Choroid plexus epithelial cell (primary cell): ENCODE measurements at regions not wholly inside any gene's neighbourhood (a gene's known extent, or its start where the extent isn't known, plus 50 kb on each side); places are given as distances from the start of the nearest gene placed in this dataset.

ENCODE experiments used
- DNase-seq: peaks from one replicate; pipeline ENCODE4 v3.0.0-alpha.2; 2010; ENCODE audit warnings: low read depth
- H3K4me3 ChIP-seq: 2 replicates; pipeline ENCODE4 v1.5.1; 2011; ENCODE audit warnings: low read depth, mild to moderate bottlenecking, control low read depth, low read length, moderate library complexity
- CTCF ChIP-seq: conservative IDR thresholded peaks from 2 replicates; pipeline ENCODE4 v1.5.1; 2011; ENCODE audit warnings: low read depth, mild to moderate bottlenecking, control low read depth, inconsistent platforms, low read length, moderate library complexity

- no peak for DNase-seq
- TF ChIP-seq CTCF, result no peak
- no peak overlapping the region for H3K4me3 ChIP-seq
These were observed 86.0 kb upstream of the SLC38A2 start for GRCh38 chr12:46458500-46459102.

GRCh38 chr12:46457958-46458357 lies 85.4 kb upstream of the SLC38A2 start:
- no peak for TF ChIP-seq CTCF
- H3K4me3 ChIP-seq, result no peak overlapping the region
- DNase-seq, result no peak

GRCh38 chr12:46456356-46457334 lies 84.1 kb upstream of the SLC38A2 start:
- no peak for TF ChIP-seq CTCF
- DNase-seq, result peak; percentile 37
- no peak overlapping the region for H3K4me3 ChIP-seq

- TF ChIP-seq CTCF, result no peak
- no peak for DNase-seq
- no peak overlapping the region for H3K4me3 ChIP-seq
These were observed 83.2 kb upstream of the SLC38A2 start for GRCh38 chr12:46455648-46456352.

GRCh38 chr12:46454981-46455380 lies 82.4 kb upstream of the SLC38A2 start:
- no peak for TF ChIP-seq CTCF
- DNase-seq, result no peak
- no peak overlapping the region for H3K4me3 ChIP-seq

- no peak overlapping the region for H3K4me3 ChIP-seq
- DNase-seq, result no peak
- TF ChIP-seq CTCF, result no peak
These were observed 80.9 kb upstream of the SLC38A2 start for GRCh38 chr12:46453428-46453827.
